MM.1S (cell line): ENCODE measurements at regions not wholly inside any gene's neighbourhood (a gene's known extent, or its start where the extent isn't known, plus 50 kb on each side); places are given as distances from the start of the nearest gene placed in this dataset.

Experiments
- DNase-seq: peaks from one replicate; pipeline ENCODE4 v3.0.0-alpha.2; 2015
- H2AFZ ChIP-seq: fragments of 300-600 bp; sonication (generic); 2 replicates; pipeline ENCODE4 v1.6.0; 2016; ENCODE audit warnings: antibody characterized with exemption, low read length
- H3F3A ChIP-seq: fragments of 300-600 bp; sonication (generic); 2 replicates; pipeline ENCODE4 v1.6.1; 2016; ENCODE audit warnings: mild to moderate bottlenecking, antibody characterized with exemption, low read length, moderate library complexity, mixed read lengths; ENCODE audit not compliant: insufficient read depth
- H3K27ac ChIP-seq: fragments of 300-600 bp; sonication (generic); 2 replicates; pipeline ENCODE4 v1.5.1; 2016; ENCODE audit warnings: mild to moderate bottlenecking, low read length
- H3K27me3 ChIP-seq: fragments of 300-600 bp; sonication (generic); replicated peaks from 2 replicates; pipeline ENCODE4 v1.6.0; 2016; ENCODE audit warnings: low read length; ENCODE audit not compliant: insufficient read depth
- H3K36me3 ChIP-seq: fragments of 300-600 bp; sonication (generic); replicated peaks from 2 replicates; pipeline ENCODE4 v1.6.1; 2016; ENCODE audit warnings: mild to moderate bottlenecking, low read length, mixed read lengths; ENCODE audit not compliant: insufficient read depth
- H3K4me1 ChIP-seq: fragments of 300-600 bp; sonication (generic); 2 replicates; pipeline ENCODE4 v1.6.1; 2016; ENCODE audit warnings: low read length, mixed read lengths
- H3K4me2 ChIP-seq: fragments of 300-600 bp; sonication (generic); 2 replicates; pipeline ENCODE4 v1.6.0; 2016; ENCODE audit warnings: low read depth, low read length
- H3K4me3 ChIP-seq: fragments of 300-600 bp; sonication (generic); 2 replicates; pipeline ENCODE4 v1.5.1; 2016; ENCODE audit warnings: low read length, mixed read lengths
- H3K79me2 ChIP-seq: fragments of 300-600 bp; sonication (generic); 2 replicates; pipeline ENCODE4 v1.6.1; 2016; ENCODE audit warnings: mixed run types, low read length, mixed read lengths
- H3K9ac ChIP-seq: fragments of 300-600 bp; sonication (generic); 2 replicates; pipeline ENCODE4 v1.6.1; 2016; ENCODE audit warnings: low read length, mixed read lengths
- H3K9me2 ChIP-seq: fragments of 300-600 bp; sonication (generic); replicated peaks from 2 replicates; pipeline ENCODE4 v1.6.1; 2016; ENCODE audit warnings: mild to moderate bottlenecking, low read length, mixed read lengths; ENCODE audit not compliant: insufficient read depth
- H3K9me3 ChIP-seq: fragments of 300-600 bp; sonication (generic); replicated peaks from 2 replicates; pipeline ENCODE4 v1.6.1; 2016; ENCODE audit warnings: mild to moderate bottlenecking, low read length, mixed read lengths; ENCODE audit not compliant: insufficient read depth
- H4K20me1 ChIP-seq: fragments of 300-600 bp; sonication (generic); 2 replicates; pipeline ENCODE4 v1.6.1; 2016; ENCODE audit warnings: mild to moderate bottlenecking, low read length, moderate library complexity, mixed read lengths; ENCODE audit not compliant: insufficient read depth
- CTCF ChIP-seq: fragments of 300-600 bp; sonication (generic); IDR thresholded peaks from 2 replicates; pipeline ENCODE4 v1.5.1; 2016; ENCODE audit warnings: antibody characterized with exemption, low read length, mixed read lengths
- EZH2 ChIP-seq: fragments of 300-600 bp; sonication (generic); optimal IDR thresholded peaks from 2 replicates; pipeline ENCODE3; 2017; ENCODE audit warnings: low read depth, mild to moderate bottlenecking, antibody characterized with exemption, low read length, mixed read lengths
- EZH2phosphoT487 ChIP-seq: fragments of 300-600 bp; sonication (generic); IDR thresholded peaks from 2 replicates; pipeline ENCODE4 v1.6.1; 2018; ENCODE audit warnings: antibody characterized with exemption, low read length

- Histone ChIP-seq H3K4me3 (no peak overlapping the region), H3K9me3 (no peaks in the 10 kb centered on the region), H3K9me2 (no peaks in the 10 kb centered on the region), H3K4me2 (no peak overlapping the region), H3K36me3 (no peaks in the 10 kb centered on the region), H3K9ac (no peak overlapping the region), H2AFZ (no peak overlapping the region), H3F3A (no peaks in the 10 kb centered on the region), H3K27me3 (no peaks in the 10 kb centered on the region), H3K27ac (no peak overlapping the region), H3K4me1 (no peaks in the 10 kb centered on the region), H3K79me2 (no peaks in the 10 kb centered on the region), H4K20me1 (no peaks in the 10 kb centered on the region)
- TF ChIP-seq EZH2phosphoT487: no peak
- TF ChIP-seq EZH2: no peak
- no peak for TF ChIP-seq CTCF
- no peak for DNase-seq
Observed at GRCh38 chr10:8463853-8464252, 409.4 kb downstream of the GATA3 start.

GRCh38 chr10:8468477-8468876 lies 414.0 kb downstream of the GATA3 start:
- H3K9me2 ChIP-seq: no peaks in the 10 kb centered on the region

GRCh38 chr10:8473205-8473604 lies 418.7 kb downstream of the GATA3 start:
- no peak overlapping the region for H3K9ac ChIP-seq
- H3K4me2 ChIP-seq: no peak overlapping the region
- H3K27ac ChIP-seq: no peak overlapping the region
- H3F3A ChIP-seq: no peaks in the 10 kb centered on the region
- H3K36me3 ChIP-seq: no peaks in the 10 kb centered on the region
- TF ChIP-seq CTCF: no peak
- no peak for TF ChIP-seq EZH2phosphoT487
- TF ChIP-seq EZH2: no peak
- H3K4me3 ChIP-seq: no peak overlapping the region
- no peak overlapping the region for H2AFZ ChIP-seq
- DNase-seq: no peak
- no peaks in the 10 kb centered on the region for H3K4me1 ChIP-seq
- no peaks in the 10 kb centered on the region for H3K79me2 ChIP-seq
- no peaks in the 10 kb centered on the region for H4K20me1 ChIP-seq
- H3K27me3 ChIP-seq: no peaks in the 10 kb centered on the region
- H3K9me2 ChIP-seq: no peaks in the 10 kb centered on the region
- no peaks in the 10 kb centered on the region for H3K9me3 ChIP-seq

More at GRCh38 chr10:8468477-8468876, 414.0 kb downstream of the GATA3 start:
- Histone ChIP-seq H4K20me1 (no peaks in the 10 kb centered on the region), H3K27me3 (no peaks in the 10 kb centered on the region), H3K9ac (no peak overlapping the region), H3K4me2 (no peak overlapping the region), H3K79me2 (no peaks in the 10 kb centered on the region), H3K36me3 (no peaks in the 10 kb centered on the region), H2AFZ (no peak overlapping the region), H3F3A (no peaks in the 10 kb centered on the region), H3K27ac (no peak overlapping the region), H3K9me3 (no peaks in the 10 kb centered on the region), H3K4me3 (no peak overlapping the region), H3K4me1 (no peaks in the 10 kb centered on the region)
- no peak for TF ChIP-seq EZH2
- TF ChIP-seq EZH2phosphoT487: no peak
- no peak for TF ChIP-seq CTCF
- no peak for DNase-seq
